ENCODE measurements at regions not wholly inside any gene's neighbourhood (a gene's known extent, or its start where the extent isn't known, plus 50 kb on each side); places are given as distances from the start of the nearest gene placed in this dataset.
"Not testable (repeated sequence)": the region's sequence is repeated elsewhere in the genome, so short reads cannot be mapped to it uniquely, and the experiment has no call there.

DNA sequence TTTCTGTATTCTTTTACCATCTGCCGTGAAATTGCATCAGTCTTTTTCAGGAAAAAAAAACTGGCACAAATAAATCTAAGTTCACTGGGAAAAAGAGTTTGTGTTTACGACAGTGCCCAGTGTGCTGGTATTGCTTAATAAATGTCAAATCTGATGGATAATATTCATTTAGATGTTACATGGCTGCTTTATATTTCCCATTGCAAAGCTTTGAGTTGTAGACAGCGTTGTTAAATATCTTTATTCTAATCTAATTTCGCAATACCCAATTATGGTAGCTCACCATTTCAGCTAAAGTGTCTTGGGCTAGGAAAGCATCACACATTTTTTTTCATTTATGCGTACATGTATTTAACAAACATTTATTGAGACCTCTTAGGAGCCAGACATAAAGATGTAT is 1994.5 kb upstream of the FLRT2 start:
- DNase-seq, result no peak

DNA sequence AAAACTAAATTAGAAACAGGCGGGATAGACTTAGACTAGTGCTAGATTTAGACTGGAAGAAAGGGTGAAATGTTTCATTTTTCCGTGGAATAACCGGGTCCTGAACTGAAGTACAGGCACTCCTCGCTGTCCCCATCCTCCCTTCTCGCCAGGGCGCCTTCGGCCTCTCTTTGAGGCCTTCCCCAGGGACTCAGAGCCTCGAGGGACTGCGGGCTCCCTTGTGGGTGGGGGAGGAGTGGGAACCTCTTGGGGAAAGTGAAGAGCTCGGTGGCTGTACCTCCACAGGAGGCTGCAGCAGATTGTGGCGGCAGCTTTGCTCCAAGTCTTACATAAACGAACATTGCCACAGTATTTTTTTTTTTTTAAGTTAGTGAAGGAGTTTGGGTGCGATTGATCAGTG is 1988.8 kb upstream of the FLRT2 start:
- DNase-seq, result no peak

DNA sequence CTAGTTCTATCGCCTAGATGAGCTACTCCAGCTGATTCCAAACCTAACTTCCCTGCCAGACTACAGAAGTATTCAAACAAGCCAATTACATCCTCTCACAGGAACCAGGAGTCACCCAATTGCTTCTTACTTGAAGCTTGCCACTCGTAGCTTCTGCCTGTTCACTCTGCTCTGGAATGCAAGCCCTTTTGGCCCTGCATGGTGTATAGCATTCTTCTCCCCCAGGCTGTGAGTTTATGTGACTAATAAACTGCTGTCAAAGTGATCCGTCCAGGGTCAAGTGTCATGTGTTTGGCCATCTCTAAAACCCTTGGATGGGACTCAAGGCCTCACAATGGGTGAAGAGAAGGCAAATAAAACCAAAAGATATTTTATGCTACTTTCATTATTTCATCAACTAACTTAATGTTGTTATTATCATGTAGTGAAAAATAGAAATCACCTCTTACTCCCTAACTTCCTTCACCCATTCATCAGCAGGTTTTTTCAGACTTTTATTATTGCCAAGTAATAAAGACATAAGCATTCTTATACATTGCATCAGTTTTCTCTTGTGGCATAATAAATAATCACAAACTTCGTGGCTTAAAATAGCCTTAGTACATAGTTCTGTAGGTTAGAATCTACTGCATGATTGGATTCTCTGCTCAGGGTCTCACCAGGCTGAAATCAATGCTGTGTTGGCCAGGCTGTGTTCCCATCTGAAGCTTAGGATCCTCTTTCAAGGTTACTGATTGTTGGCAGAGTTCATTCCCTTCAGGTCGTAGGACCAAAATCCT is 1981.7 kb upstream of the FLRT2 start:
- DNase-seq, result no peak

DNA sequence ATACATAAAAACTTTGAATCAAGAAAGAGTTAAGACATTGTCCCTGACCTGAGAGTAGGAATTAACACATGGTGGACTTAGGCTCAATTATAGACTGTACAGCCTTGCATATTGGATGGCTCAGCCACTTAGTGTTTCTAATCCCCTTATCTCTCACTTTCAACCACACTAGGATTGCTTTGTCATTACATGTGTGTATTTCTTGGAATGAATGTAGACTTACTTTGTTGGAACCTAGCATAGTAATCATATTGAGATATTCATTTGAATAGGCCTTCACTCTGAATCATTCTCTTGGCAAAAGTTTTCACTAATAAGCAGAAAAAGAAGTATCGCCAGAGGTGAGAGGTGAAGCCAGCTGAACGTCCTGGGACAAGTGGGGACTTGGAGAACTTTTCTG is 1973.9 kb upstream of the FLRT2 start:
- DNase-seq, result peak; percentile 23

DNA sequence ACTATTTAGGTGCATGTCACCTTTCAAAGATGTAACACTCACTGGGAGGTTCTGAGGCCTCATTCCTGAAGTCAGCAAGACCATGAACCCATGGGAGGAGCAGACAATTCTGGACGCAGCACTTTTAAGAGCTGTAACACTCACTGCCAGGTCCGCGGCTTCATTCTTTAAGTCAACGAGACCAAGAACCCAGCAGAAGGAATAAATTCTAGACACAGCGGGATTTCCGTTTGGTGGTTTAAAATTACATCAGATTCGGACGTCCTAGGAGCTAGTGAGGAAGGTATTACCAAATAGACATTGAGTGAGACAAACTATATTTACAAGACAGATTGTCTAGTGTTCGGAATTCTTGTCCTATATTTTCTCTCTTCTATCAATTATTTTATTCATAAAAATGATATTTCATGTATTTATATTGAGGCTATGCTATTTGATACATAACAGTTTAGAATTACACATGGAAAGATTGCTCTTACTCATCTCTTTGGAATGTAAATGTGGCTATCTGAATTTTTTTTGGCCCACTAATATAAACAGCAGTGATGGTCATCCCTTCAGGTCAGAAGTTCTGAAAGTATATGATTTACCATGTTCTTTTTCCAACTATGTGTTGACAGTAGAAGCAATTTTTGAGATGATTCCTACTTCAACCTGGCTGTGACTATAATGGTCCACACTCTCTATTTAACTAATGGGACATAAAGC is 1973.0 kb upstream of the FLRT2 start:
- no peak for DNase-seq

DNA sequence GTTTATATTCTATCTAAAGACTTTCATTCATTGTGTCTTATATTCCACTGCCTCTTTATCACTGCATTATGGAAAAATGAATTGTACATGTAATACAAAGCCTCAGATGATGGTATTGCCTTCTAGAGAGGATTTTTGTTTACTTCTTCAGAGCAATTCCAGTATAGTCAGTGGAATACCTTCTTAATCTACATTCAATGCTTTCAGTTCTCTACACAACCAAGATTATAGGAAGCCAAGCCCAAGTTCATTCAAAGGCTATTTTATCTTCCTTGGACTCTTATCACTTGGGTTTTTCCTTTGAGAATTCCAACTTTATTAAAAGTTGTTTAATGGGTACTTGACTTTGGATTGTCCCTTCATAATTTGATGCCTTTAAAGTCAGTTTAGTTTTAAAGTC is 1971.0 kb upstream of the FLRT2 start:
- no peak for DNase-seq

DNA sequence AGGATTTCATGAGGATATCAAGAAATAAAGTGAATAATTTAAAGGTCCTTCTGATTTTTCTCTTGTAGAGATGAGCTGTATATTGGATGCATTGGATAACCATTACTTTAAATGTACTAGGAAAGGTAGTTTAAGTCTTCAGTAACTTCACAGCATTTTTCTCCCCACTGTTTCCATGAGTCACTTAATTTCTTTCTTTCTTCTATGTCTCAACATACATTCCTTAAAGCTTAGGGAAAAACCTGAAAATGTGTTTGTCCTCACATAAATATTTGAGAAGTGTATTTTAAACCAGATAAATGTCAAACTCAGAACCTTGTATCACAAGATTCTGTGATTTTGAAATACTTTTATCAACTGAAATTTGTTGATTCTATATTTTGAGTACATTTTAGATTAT is 1970.2 kb upstream of the FLRT2 start:
- DNase-seq, result no peak

DNA sequence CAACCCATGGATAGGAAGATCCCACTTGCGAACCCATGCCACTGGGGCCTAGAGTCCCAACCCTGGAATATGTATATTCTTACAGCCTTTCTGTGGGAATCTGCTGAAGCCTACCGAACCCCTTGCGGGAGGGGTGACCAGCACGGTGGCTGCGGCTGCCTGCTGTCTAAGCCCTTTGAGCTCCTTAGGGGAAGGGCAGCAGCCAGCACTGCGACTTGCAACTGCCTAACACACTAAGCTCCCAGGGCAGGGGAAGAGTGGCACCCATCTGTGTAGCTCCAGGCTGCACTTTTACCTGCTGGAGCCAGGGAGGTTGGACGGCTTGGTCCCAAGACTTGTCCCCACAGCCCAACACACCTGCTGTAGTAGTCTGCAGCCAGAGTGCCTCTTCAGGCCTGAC is 1968.7 kb upstream of the FLRT2 start:
- no peak for DNase-seq

DNA sequence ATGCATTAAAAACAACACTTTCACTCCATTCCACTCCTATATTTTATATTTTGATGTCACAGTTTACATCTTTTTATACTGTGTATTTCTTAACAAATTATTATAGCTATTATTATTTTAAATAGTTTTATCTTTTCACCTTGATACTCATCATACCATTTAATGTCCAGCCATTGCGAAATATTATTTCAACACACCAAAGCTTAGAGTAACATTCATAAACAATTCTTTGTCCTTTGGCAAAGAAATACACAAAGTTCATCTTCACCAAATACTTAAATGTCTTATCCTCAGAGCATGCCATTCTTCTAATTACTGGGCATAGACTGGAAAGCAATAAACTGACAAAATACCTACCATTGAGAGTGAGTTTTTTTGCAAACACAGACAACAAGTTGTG is 1963.4 kb upstream of the FLRT2 start:
- DNase-seq, result no peak

DNA sequence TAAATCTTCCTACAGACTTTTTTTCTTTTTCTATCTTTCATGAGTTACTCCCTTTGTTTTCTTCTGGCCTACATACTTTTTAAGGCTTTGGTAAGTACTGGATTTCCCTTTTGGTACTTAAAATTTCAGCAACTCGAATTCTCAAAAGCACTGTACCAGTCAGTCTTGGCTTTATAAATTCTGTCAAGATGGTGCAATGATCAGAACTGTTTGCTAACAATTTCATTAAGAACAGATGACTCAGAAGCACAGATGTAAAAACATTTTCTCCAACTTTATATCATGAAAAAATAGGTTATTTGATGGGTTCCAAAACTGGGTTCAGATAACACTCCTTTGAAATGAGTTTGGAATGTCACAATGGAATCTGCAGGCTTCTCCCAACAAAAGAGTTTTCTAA is 1961.8 kb upstream of the FLRT2 start:
- no peak for DNase-seq

DNA sequence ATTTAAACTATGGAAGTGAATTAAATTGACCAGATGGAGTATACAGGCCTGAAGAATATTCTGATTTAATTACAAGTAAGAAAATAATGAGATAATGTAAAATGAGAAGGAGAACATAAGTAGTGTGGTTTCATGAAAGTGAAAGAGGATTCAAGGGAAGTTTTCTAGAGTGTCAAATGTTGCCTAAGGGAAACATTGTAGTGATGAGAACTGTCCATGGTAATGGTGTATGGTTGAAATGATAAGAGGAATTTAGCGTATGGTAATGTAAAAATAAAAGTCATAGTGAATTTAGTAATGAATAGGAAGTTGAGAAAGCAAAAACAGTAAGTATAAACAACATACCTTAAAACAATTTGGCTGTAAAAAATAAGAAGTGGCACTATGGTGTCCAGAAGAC is 1954.6 kb upstream of the FLRT2 start:
- no peak for DNase-seq

DNA sequence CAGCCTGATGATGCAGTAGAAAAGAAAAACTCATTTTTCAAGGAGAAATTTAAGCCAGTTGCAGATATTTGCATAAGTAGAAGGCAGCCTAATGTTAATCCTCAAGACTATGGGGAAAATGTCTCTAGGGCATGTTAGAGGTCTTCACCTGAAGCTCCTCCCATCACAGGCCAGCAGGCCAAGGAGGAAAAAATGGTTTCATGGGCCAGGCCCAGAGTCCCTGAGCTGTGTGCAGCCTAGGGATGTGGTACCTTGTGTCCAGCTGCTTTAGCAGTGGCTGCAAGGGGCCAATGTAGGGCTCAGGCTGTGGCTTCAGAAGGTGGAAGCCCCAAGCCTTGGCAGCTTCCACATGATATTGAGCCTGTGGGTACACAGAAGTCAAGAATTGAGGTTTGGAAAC is 1946.7 kb upstream of the FLRT2 start:
- no peak for DNase-seq

DNA sequence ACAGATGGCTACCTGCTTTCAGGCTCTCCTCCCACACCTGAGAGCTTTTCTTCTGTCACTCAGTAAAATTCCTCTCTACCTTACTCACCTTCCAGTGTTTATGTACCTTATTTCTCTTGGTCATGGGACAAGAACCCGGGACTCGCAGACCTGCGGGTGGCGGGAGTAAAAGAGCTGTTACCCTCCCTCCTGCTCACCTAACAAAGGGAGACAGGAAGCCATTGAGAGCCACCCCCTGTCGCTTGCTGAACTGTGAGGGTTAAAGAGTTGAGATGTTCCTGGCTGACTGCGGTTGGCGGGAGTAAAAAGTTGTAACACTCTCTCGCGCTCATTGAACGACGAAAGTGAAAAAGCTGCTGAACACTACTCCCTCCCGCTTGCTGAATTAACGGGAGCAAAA is 1935.1 kb upstream of the FLRT2 start:
- no peak for DNase-seq

DNA sequence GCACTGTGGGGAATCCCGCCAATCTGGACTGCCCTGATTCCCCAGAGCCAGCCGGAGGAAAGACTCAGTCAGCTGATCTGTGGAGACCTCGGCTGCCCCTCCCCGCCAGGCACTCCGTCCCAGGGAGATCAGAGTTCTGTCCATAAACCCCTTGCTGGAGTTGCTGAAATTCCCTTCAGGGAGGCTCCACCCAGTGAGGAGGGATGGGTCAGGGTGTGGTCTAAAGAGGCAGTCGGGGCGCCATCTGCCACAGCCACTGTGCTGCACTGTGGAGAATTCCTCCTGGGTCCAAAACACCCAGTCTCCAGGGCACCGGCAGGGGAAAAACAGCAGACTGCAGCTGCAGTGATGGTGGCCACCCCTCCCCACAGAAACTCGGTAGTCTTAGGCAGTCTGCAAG is 1922.3 kb upstream of the FLRT2 start:
- no peak for DNase-seq

DNA sequence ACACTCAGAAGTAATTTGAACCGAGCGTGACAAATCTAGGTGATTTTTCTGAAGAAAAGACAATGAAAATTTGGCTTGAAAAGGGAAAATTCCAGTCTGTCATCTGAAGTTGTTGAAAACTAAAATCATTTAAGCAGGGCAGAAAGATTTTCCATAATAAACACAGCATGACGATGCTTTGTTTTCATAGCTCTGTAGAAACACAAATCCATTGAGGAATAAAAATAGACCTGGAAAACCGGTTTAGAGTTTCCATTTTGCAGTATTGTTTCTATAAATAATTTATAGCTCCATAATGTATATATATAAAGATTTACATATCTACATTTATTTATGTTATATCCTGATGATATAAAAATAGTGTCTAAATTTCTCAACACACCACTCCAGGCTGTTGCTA is 1918.5 kb upstream of the FLRT2 start:
- DNase-seq, result no peak

DNA sequence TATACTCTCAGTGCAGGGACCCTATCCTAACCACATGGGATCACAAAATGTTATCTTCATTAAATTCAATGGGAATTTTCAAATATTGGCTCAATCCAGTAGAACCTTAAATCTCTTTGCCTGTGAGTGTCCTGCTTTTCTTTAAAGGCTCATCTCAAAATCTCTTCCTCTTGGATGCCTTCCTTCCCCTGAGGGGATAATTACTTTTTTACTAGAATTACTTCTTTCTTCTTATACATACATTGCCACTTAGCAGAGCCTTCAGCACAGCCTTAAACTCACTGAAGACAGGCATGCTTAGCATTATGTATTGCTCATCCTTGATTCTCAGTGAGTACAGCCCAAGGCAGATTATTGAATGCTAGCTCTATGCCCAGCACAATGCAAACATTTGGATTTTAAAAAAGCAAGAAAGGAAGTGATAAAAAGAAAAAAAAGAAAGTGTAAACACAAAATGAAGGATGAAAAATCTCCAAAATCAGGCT is 1918.0 kb upstream of the FLRT2 start:
- DNase-seq, result no peak

DNA sequence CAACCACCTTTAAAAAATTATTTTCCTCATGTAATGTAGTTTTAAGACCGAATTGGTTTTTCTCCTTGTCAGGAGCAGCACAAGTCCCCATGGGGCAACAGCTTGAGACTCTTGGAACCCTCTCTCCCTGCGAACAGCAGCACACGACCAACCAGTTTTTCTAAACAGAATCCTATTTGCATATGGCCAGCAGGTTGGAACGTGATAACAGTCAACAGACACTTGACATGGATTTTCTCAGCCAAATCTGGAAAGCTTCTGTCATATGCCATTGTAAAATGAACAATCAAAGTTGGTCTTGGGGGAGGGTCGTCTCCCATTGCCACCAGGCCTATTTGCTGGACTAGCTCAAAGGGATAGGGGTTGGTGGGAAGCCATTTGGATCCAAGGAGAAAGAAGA is 1915.0 kb upstream of the FLRT2 start:
- DNase-seq, result no peak

DNA sequence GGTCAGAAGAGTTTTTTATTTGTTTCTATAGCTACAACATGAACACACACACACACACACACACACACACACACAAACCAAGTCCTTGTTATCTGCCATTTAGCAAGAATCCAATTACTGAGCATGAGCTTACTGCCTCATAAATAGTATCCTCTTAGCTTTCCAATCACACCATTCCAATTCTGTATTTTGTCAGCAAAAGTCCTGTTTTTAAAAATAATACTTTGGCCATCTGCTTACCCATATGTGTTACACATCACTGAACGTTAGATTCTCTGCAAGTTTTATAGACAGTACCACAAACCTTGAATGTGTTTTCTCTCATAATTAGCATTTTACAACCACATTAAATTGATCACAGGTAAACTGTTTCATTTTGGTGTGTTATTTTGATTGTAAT is 1905.4 kb upstream of the FLRT2 start:
- DNase-seq, result no peak

DNA sequence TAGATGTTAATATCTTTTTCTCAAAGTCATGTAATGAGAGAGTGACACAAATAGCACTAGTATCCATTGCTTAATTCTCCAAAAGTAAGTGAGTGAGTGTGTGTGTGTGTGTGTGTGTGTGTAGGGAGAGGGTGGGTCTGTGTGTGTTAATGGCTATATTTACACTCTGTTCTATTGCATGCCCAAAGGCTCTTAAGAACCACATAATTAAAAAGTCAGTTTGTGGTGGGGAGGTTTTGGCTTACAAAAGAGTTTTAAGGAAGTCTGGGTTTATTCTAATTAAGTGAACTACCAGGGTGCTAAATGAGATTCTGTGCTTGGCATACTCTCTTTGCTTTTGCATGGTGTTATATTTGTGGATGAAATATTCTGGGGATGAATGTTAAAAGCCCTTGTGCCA is 1897.6 kb upstream of the FLRT2 start:
- DNase-seq, result no peak

DNA sequence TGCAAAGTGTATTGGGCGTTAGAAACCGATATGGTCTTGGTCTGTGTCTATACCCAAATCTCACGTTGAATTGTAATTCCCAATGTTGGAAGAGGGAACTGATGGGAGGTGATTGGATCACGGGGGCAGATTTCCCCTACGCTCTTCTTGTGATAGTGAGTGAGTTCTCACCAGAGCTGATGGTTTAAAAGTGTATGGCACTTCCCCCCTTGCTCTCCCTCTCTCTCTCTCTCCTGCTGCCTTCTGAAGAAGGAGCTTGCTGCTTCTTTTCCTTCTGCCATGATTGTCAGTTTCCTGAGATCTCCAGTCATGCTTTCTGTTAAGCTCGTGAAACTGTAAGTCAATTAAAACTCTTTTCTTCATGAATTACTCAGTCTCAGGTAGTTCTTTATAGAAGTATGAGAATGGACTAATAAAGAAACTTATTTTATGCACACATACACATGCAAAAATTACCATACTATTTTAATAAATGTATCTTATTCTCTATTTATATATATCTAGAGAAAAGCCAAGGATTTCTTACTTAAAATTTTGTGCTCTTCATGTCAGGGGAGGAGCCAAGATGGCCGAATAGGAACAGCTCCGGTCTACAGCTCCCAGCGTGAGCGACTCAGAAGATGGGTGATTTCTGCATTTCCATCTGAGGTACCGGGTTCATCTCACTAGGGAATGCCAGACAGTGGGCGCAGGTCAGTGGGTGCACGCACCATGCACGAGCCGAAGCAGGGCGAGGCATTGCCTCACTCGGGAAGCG is 1891.0 kb upstream of the FLRT2 start:
- no peak for DNase-seq

DNA sequence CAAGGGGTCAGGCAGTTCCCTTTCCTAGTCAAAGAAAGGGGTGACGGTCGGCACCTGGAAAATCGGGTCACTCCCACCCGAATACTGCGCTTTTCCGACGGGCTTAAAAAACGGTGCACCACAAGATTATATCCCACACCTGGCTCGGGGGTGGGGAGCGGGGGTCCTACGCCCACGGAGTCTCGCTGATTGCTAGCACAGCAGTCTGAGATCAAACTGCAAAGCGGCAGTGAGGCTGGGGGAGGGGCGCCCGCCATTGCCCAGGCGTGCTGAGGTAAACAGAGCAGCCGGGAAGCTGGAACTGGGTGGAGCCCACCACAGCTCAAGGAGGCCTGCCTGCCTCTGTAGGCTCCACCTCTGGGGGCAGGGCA is 1890.5 kb upstream of the FLRT2 start:
- DNase-seq, result not testable (repeated sequence)

DNA sequence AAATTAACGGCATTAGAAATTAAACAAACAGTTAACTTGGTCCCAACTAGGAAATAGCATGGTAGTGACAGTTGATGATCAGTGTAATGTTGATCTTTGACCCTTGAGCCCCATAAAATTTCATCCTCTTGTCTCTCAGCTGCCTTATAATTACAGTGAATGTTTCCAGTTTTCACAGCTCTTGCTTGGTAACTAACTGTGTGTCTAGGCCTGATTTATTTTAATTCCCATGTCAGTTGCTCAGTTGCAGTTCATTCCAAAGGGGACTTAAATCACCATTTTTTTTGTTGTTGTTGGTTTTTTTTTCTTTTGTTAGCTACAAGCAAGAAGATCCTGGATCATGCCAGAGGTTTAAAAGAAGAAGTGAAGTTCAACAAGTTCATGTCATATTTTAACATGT is 1883.7 kb upstream of the FLRT2 start:
- DNase-seq, result no peak

DNA sequence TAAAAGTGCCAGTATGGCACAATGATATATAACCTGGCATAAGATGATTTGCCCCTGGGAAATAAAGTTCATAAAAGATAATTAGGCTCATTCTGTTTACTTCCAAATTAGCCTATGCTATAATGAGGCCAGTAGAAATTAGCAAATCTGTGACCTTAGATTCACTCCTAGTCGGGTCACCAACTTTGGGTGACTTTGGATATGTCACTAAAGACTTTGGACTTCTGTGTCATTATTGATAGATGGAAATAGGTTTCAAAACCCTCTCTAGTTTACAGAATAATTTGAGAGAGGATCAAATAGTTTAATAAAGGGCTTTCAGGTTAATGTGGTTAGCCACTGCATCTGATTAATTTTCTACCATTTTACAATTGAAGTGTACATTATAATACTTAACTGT is 1869.3 kb upstream of the FLRT2 start:
- DNase-seq, result no peak

DNA sequence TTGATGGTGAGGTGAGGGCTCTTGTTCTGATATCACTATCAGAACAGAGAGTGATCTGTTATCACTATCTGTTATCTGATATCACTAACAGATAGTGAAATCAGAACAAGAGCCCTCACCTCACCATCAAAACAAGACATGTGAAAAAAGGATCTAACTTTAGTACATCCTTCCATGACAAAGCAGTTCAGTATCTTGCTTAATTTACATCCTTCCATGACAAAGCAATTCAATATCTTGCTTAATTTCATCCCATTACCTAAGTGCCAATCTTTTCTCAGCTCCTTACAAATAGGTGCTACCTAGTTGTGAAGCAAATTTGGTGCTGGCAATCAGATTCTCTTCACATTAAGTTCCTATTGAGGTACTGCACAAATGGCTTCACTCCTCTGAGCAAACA is 1865.6 kb upstream of the FLRT2 start:
- no peak for DNase-seq
